Keratinocyte (primary cell): ENCODE measurements at regions not wholly inside any gene's neighbourhood (a gene's known extent, or its start where the extent isn't known, plus 50 kb on each side); places are given as distances from the start of the nearest gene placed in this dataset.

ENCODE experiments used
- DNase-seq: peaks from one replicate; pipeline ENCODE4 v3.0.0-alpha.2; 2011; ENCODE audit warnings: low read depth, missing footprints, low spot score
- FAIRE-seq: peaks from 2 replicates; lab custom pipeline; 2011; peaks lifted over from hg19 to GRCh38; lab: Jason Lieb, UNC
- H2AFZ ChIP-seq: 2 replicates; pipeline ENCODE4 v1.6.0; 2012; ENCODE audit warnings: low read length, control low read depth, inconsistent platforms; ENCODE audit not compliant: control insufficient read depth
- H3K27ac ChIP-seq: 2 replicates; pipeline ENCODE4 v1.5.1; 2011; ENCODE audit warnings: low read length; ENCODE audit not compliant: control insufficient read depth, insufficient read depth
- H3K27me3 ChIP-seq: 3 replicates; pipeline ENCODE4 v1.6.0; 2011; ENCODE audit warnings: low read length; ENCODE audit not compliant: control insufficient read depth, insufficient read depth; ENCODE audit errors: extremely low read depth
- H3K36me3 ChIP-seq, 2 experiments: 2 replicates in 1 of 2; 3 replicates in 1 of 2; pipeline ENCODE4 v1.5.1; 2011; ENCODE audit warnings: low read length in 2 of 2, mild to moderate bottlenecking in 1 of 2; ENCODE audit not compliant: control insufficient read depth in 2 of 2, insufficient read depth in 2 of 2; ENCODE audit errors: extremely low read depth in 1 of 2
- H3K4me1 ChIP-seq: 3 replicates; pipeline ENCODE4 v1.5.1; 2011; ENCODE audit warnings: low read length; ENCODE audit not compliant: control insufficient read depth, insufficient read depth; ENCODE audit errors: extremely low read depth
- H3K4me2 ChIP-seq: 3 replicates; pipeline ENCODE4 v1.6.0; 2011; ENCODE audit warnings: low read depth, low read length; ENCODE audit not compliant: control insufficient read depth, insufficient read depth; ENCODE audit errors: extremely low read depth
- H3K4me3 ChIP-seq, 3 experiments: fragments of 200-600 bp in 1 of 3; sonication (generic) in 1 of 3; 2 replicates in 2 of 3; 3 replicates in 1 of 3; pipeline ENCODE4 v1.5.1; 2011 to 2016; ENCODE audit warnings: low read length in 3 of 3, mild to moderate bottlenecking in 3 of 3, control low read depth in 2 of 3, inconsistent platforms in 1 of 3, low read depth in 1 of 3, mixed read lengths in 1 of 3, mixed run types in 1 of 3, moderate library complexity in 1 of 3; ENCODE audit not compliant: control insufficient read depth in 2 of 3, insufficient read depth in 2 of 3; ENCODE audit errors: extremely low read depth in 1 of 3
- H3K79me2 ChIP-seq: 2 replicates; pipeline ENCODE4 v1.6.0; 2012; ENCODE audit warnings: low read length; ENCODE audit not compliant: control insufficient read depth, insufficient read depth
- H3K9ac ChIP-seq: 3 replicates; pipeline ENCODE4 v1.6.0; 2011; ENCODE audit warnings: low read length; ENCODE audit not compliant: control insufficient read depth, insufficient read depth; ENCODE audit errors: extremely low read depth
- H3K9me1 ChIP-seq: 3 replicates; pipeline ENCODE4 v1.6.0; 2011; ENCODE audit warnings: low read length; ENCODE audit not compliant: control insufficient read depth, insufficient read depth; ENCODE audit errors: extremely low read depth
- H3K9me3 ChIP-seq: 2 replicates; pipeline ENCODE4 v1.5.1; 2012; ENCODE audit warnings: low read depth, low read length; ENCODE audit not compliant: control insufficient read depth
- H4K20me1 ChIP-seq: 3 replicates; pipeline ENCODE4 v1.6.0; 2011; ENCODE audit warnings: low read length; ENCODE audit not compliant: control insufficient read depth, insufficient read depth; ENCODE audit errors: extremely low read depth
- EZH2 ChIP-seq: IDR thresholded peaks from one replicate; pipeline ENCODE4 v1.6.1; 2012; ENCODE audit warnings: inconsistent platforms, mild to moderate bottlenecking, low read length, moderate library complexity
- dilution Hi-C: fragments of 300-500 bp; cut with MboI; formaldehyde crosslinking; loops from one replicate; pipeline ENCODE4 v1.7.0; 2020; ENCODE audit warnings: low sequenced_read_pairs; ENCODE audit not compliant: extremely low pct_ligation_motif_present
- TF ChIP-seq, protein P1 (sequence below), 3 experiments: IDR thresholded peaks in 1 of 3; conservative IDR thresholded peaks in 1 of 3; optimal IDR thresholded peaks in 1 of 3; 2 replicates in 2 of 3; 3 replicates in 1 of 3; pipeline versions ENCODE3 to v1.5.1; 2011; ENCODE audit warnings: low read length in 3 of 3, mild to moderate bottlenecking in 3 of 3, moderate library complexity in 2 of 3, control low read depth in 1 of 3, inconsistent platforms in 1 of 3; ENCODE audit not compliant: insufficient read depth in 2 of 3; ENCODE audit errors: extremely low read depth in 1 of 3

DNA sequence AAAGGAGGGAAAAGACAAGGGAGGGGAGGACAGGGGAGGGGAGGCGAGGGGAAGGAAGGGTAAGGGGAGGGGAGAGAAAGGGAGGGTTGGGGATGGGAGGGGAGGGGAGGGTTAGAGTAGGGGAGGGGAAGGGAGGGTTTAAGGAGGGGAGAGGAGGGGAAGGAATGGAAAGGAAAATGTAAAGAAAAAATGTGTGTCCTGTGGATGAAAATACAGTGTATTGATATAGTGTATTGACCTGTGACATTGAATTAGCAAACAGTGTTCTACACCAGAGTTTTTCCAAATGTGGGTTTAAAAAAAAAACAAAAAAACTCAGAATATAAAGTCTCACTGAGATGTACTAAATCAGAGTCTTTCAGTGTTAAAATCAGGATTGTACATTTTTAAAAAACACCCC lies 1279.8 kb upstream of the ADGRL2 start:
- no peak overlapping the region for H3K4me2 ChIP-seq
- DNase-seq (no peak), FAIRE-seq (no peak)
- H3K79me2 ChIP-seq: no peaks in the 10 kb centered on the region
- dilution Hi-C loops: no loop called here
- no peak overlapping the region for H3K4me3 ChIP-seq
- no peak for TF ChIP-seq EZH2
- TF ChIP-seq, protein P1, sequence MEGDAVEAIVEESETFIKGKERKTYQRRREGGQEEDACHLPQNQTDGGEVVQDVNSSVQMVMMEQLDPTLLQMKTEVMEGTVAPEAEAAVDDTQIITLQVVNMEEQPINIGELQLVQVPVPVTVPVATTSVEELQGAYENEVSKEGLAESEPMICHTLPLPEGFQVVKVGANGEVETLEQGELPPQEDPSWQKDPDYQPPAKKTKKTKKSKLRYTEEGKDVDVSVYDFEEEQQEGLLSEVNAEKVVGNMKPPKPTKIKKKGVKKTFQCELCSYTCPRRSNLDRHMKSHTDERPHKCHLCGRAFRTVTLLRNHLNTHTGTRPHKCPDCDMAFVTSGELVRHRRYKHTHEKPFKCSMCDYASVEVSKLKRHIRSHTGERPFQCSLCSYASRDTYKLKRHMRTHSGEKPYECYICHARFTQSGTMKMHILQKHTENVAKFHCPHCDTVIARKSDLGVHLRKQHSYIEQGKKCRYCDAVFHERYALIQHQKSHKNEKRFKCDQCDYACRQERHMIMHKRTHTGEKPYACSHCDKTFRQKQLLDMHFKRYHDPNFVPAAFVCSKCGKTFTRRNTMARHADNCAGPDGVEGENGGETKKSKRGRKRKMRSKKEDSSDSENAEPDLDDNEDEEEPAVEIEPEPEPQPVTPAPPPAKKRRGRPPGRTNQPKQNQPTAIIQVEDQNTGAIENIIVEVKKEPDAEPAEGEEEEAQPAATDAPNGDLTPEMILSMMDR (optimal IDR thresholded peaks at IDR 0.05 in 1 of 3, IDR thresholded peaks at IDR 0.05 in 1 of 3, conservative IDR thresholded peaks at IDR 0.05 in 1 of 3; ENCODE audit: extremely low read depth in 1 of 3, insufficient read depth in 2 of 3, low read length in 3 of 3): no peak
- H3K9ac ChIP-seq: no peak overlapping the region
- H3K27ac ChIP-seq: no peak overlapping the region
- H3K4me1 ChIP-seq: no peaks in the 10 kb centered on the region
- no peak overlapping the region for H2AFZ ChIP-seq
- no peaks in the 10 kb centered on the region for H3K9me1 ChIP-seq
- H3K9me3 ChIP-seq: no peaks in the 10 kb centered on the region
- H4K20me1 ChIP-seq: no peaks in the 10 kb centered on the region
- no peaks in the 10 kb centered on the region for H3K27me3 ChIP-seq
- H3K36me3 ChIP-seq: no peaks in the 10 kb centered on the region

DNA sequence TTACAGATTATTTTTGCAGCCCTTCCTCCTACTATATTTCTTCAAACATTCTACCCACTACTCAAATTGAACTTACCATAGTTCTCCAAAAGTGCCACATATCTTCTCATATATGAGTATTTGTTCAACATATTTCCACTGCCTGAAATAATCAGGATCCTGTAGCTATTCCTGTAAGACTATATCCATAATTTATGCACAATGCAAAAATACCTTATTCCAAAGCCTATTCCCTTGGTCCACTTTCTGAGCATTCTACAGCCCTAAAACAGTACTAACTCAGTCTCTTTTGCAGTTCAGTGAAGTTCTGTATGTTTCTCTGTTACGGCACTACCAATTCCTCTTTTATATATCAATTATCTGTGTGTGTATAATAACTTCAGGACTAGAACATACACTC lies 1283.7 kb upstream of the ADGRL2 start:
- no peak for TF ChIP-seq EZH2
- TF ChIP-seq, protein P1 (optimal IDR thresholded peaks at IDR 0.05 in 1 of 3, IDR thresholded peaks at IDR 0.05 in 1 of 3, conservative IDR thresholded peaks at IDR 0.05 in 1 of 3; ENCODE audit: extremely low read depth in 1 of 3, insufficient read depth in 2 of 3, low read length in 3 of 3): no peak
- Histone ChIP-seq H3K4me2 (no peak overlapping the region), H3K36me3 (no peaks in the 10 kb centered on the region), H3K27me3 (no peaks in the 10 kb centered on the region), H3K27ac (no peak overlapping the region), H3K79me2 (no peaks in the 10 kb centered on the region), H3K4me3 (no peak overlapping the region), H3K9ac (no peak overlapping the region), H3K4me1 (no peaks in the 10 kb centered on the region), H3K9me1 (no peaks in the 10 kb centered on the region), H3K9me3 (no peaks in the 10 kb centered on the region), H4K20me1 (no peaks in the 10 kb centered on the region), H2AFZ (no peak overlapping the region)
- no peak for FAIRE-seq
- dilution Hi-C loops: no loop called here
- DNase-seq: no peak
